MCF 10A (cell line): ENCODE measurements at regions not wholly inside any gene's neighbourhood (a gene's known extent, or its start where the extent isn't known, plus 50 kb on each side); places are given as distances from the start of the nearest gene placed in this dataset.

Experiments
- BruUV-seq: library from RNA; stranded (reverse); fragments of 400-500 nt; replicated peaks from 2 replicates; lab custom pipeline; 2021; lab: Mats Ljungman, UMichigan
- CTCF ChIA-PET: fragments of 300-600 bp; sonication (Branson Sonifier 250); formaldehyde crosslinking; extraction: SDS; loops from one replicate; lab custom pipeline; 2021; ENCODE audit warnings: antibody characterized with exemption, inconsistent platforms; lab: Yijun Ruan, JAX
- POLR2A ChIA-PET: fragments of 300-600, 350-650 bp; sonication (Branson Sonifier 250); formaldehyde crosslinking; extraction: SDS; loops from one replicate; lab custom pipeline; 2020; ENCODE audit warnings: antibody characterized with exemption, inconsistent platforms; lab: Yijun Ruan, JAX
- DNase-seq: peaks from one replicate; pipeline ENCODE4 v3.0.0-alpha.2; 2018; ENCODE audit not compliant: unreplicated experiment
- H3K27ac Mint-ChIP-seq: one replicate; pipeline ENCODE4 v1.8.0; 2022; ENCODE audit warnings: mild to moderate bottlenecking, low read depth, mixed read lengths; ENCODE audit not compliant: unreplicated experiment
- H3K27me3 Mint-ChIP-seq: one replicate; pipeline ENCODE4 v1.8.0; 2022; ENCODE audit warnings: mixed read lengths; ENCODE audit not compliant: insufficient read depth, unreplicated experiment
- H3K36me3 Mint-ChIP-seq: one replicate; pipeline ENCODE4 v1.8.0; 2022; ENCODE audit warnings: mild to moderate bottlenecking, moderate library complexity, mixed read lengths; ENCODE audit not compliant: insufficient read depth, unreplicated experiment
- H3K4me1 Mint-ChIP-seq: one replicate; pipeline ENCODE4 v1.8.0; 2022; ENCODE audit warnings: mixed read lengths; ENCODE audit not compliant: insufficient read depth, unreplicated experiment
- H3K4me3 Mint-ChIP-seq: one replicate; pipeline ENCODE4 v1.8.0; 2022; ENCODE audit warnings: mild to moderate bottlenecking, moderate library complexity, mixed read lengths; ENCODE audit not compliant: unreplicated experiment
- H3K9me3 Mint-ChIP-seq: one replicate; pipeline ENCODE4 v1.8.0; 2022; ENCODE audit warnings: mixed read lengths; ENCODE audit not compliant: unreplicated experiment
- intact Hi-C: fragments of 100-400 bp; cut with micrococcal nuclease; formaldehyde crosslinking; loops from 2 replicates; pipeline ENCODE4 v1.14.1; 2022
- TF ChIP-seq, protein P1 (sequence below): fragments of 200-600 bp; IDR thresholded peaks from one replicate; pipeline ENCODE4 v1.8.0; 2022; ENCODE audit warnings: antibody characterized with exemption, mild to moderate bottlenecking; ENCODE audit not compliant: unreplicated experiment

DNA sequence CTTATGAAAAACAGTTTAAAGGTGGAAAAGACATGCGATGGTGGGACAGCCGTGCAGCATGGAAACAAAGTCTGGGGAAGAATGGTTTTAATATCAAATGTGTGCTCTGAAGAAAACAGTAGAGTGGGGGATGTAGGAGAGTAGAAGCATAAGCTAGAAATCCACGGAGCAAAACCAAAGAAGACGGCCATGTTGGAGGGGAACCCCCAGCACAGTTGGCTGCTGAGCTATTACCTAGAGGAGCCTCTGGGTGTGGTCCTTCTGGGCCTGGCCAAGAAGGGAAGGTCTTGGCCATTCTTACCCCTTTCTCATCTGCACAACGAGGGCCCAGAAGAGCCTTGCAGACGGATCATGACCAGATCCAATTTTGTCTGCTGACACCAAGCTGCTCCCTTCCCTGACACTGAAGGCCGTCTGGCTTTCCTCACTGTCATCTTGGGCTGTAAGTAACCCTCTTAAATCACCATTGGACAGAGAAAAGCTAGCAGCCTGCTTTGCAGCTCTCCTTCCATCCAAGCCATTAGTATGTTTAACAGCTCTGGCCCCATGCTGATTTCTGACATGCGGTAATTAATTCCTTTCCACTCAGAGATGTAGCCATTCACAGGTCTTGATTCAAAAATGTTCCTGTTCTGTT is 189.5 kb downstream of the SEC61B start:
- Mint-ChIP-seq H3K4me1 (no peaks in the 10 kb centered on the region), H3K27me3 (no peaks in the 10 kb centered on the region), H3K9me3 (no peaks in the 10 kb centered on the region), H3K36me3 (no peaks in the 10 kb centered on the region), H3K4me3 (no peak overlapping the region), H3K27ac (no peak overlapping the region)
- no TSS peak for BruUV-seq
- intact Hi-C loops: no loop called here
- TF ChIP-seq, protein P1, sequence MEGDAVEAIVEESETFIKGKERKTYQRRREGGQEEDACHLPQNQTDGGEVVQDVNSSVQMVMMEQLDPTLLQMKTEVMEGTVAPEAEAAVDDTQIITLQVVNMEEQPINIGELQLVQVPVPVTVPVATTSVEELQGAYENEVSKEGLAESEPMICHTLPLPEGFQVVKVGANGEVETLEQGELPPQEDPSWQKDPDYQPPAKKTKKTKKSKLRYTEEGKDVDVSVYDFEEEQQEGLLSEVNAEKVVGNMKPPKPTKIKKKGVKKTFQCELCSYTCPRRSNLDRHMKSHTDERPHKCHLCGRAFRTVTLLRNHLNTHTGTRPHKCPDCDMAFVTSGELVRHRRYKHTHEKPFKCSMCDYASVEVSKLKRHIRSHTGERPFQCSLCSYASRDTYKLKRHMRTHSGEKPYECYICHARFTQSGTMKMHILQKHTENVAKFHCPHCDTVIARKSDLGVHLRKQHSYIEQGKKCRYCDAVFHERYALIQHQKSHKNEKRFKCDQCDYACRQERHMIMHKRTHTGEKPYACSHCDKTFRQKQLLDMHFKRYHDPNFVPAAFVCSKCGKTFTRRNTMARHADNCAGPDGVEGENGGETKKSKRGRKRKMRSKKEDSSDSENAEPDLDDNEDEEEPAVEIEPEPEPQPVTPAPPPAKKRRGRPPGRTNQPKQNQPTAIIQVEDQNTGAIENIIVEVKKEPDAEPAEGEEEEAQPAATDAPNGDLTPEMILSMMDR: no peak
- CTCF ChIA-PET: interaction anchor here (0.6 to 1.0 kb wide), 3 partner anchors 8 to 153 kb away, joined by 3 to 4 read pairs (median 3); no protein-coding TSS in a partner anchor
- DNase-seq: no peak
- POLR2A ChIA-PET: interaction anchor here (0.5 to 0.6 kb wide), 2 partner anchors 28 to 399 kb away, joined by 3 to 4 read pairs; no protein-coding TSS in a partner anchor

DNA sequence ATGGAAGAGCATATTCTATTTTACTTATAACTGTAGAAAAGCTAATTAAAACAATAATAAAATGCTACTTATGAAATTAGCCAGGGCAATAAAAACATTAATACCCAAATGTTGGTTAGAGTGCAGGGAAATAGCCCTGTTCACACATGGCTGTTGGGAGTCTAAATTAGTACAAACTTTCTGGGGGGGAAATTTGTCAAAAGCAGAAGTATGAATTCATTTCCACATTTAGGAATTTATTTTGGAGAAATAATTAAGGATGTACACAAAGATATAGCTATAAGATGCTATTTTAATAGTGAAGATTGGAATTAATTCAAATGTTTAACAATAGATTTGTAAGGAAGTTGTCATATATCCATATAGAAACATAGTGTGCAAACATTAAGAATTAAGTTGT is 190.5 kb downstream of the SEC61B start:
- CTCF ChIA-PET: no interaction called here
- POLR2A ChIA-PET: no interaction called here
- Mint-ChIP-seq H3K4me1 (no peaks in the 10 kb centered on the region), H3K9me3 (no peaks in the 10 kb centered on the region), H3K36me3 (no peaks in the 10 kb centered on the region), H3K4me3 (no peak overlapping the region), H3K27me3 (no peaks in the 10 kb centered on the region), H3K27ac (no peak overlapping the region)
- intact Hi-C loops: no loop called here
- BruUV-seq: no TSS peak
- DNase-seq: no peak
- TF ChIP-seq, protein P1: no peak

DNA sequence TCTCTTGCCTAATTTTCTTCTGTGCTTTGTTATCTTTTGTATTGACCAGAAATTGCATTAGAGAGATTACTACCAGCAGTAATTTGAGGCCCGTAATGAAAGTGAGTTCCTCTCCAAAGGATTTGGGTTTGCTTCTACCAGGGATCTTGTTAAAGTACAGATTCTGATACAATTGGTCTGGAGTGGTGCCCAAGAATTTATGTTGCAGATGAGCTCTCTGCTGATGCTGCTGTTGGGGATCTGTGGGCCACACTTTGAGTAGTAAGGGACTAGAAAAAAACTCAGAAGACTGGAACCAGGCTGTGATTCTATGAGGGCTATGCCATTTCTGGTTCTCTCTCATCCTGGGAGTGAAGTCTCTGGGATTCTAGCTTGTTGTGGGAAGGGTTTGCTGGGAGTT is 192.2 kb downstream of the SEC61B start:
- no peak overlapping the region for H3K27ac Mint-ChIP-seq
- intact Hi-C loops: no loop called here
- BruUV-seq: no TSS peak
- no peaks in the 10 kb centered on the region for H3K9me3 Mint-ChIP-seq
- no peaks in the 10 kb centered on the region for H3K4me1 Mint-ChIP-seq
- no peak overlapping the region for H3K4me3 Mint-ChIP-seq
- DNase-seq: no peak
- no peaks in the 10 kb centered on the region for H3K27me3 Mint-ChIP-seq
- ChIA-PET POLR2A (interaction anchor here (0.5 kb wide), 1 partner anchor 39 kb away, joined by 3 read pairs; no protein-coding TSS in a partner anchor), CTCF (no interaction called here)
- no peaks in the 10 kb centered on the region for H3K36me3 Mint-ChIP-seq
- TF ChIP-seq, protein P1: no peak

DNA sequence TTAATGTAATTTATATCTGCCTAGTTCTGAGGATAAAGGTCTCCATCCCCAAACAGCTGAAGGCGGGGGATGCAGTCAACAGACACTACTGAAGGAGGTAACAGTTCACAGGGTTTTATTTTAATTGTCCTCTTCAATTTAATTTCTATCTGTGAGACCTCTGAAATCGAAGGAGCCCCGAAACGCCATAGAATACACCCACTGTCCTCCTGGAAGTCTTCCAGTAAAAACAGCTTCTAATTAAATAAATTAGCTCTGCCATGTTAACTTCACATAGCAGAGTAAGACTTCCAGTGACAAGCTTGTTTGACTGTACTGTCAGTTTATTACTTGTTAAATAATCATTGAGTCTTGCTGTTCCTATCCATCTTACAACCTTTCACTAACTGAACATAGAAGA is 193.5 kb downstream of the SEC61B start:
- BruUV-seq: no TSS peak
- Mint-ChIP-seq H3K4me3 (no peak overlapping the region), H3K36me3 (no peaks in the 10 kb centered on the region), H3K4me1 (no peaks in the 10 kb centered on the region), H3K9me3 (no peaks in the 10 kb centered on the region), H3K27ac (no peak overlapping the region), H3K27me3 (no peaks in the 10 kb centered on the region)
- ChIA-PET POLR2A (interaction anchor here (0.7 kb wide), 1 partner anchor 19 kb away, joined by 3 read pairs; no protein-coding TSS in a partner anchor), CTCF (no interaction called here)
- DNase-seq: no peak
- TF ChIP-seq, protein P1: no peak
- intact Hi-C loops: no loop called here
